Right lobe of liver (tissue), 6 donors: ENCODE measurements at regions not wholly inside any gene's neighbourhood (a gene's known extent, or its start where the extent isn't known, plus 50 kb on each side); places are given as distances from the start of the nearest gene placed in this dataset.
"Not testable (repeated sequence)": the region's sequence is repeated elsewhere in the genome, so short reads cannot be mapped to it uniquely, and the experiment has no call there.

ENCODE experiments used
- ATAC-seq, 4 donors: fragments of 200-7000 bp; cut with Tn5 transposase; one replicate each; pipeline ENCODE4 v1.9.1; 2020; ENCODE audit warnings: mild to moderate bottlenecking in 4 of 4, moderate library complexity in 4 of 4
- DNase-seq, 3 donors: peaks; one replicate each; pipeline ENCODE4 v3.0.0-alpha.2; 2020
- H3K27ac ChIP-seq, 3 donors: fragments of 200-600 bp; one replicate each; pipeline ENCODE4 v1.8.0; 2022
- H3K27me3 ChIP-seq, 2 donors: fragments of 200-600 bp; one replicate each; pipeline ENCODE4 v1.8.0; 2022
- H3K36me3 ChIP-seq, 4 donors: fragments of 200-600 bp; sonication (generic) in 1 of 4; one replicate each; pipeline versions ENCODE4 v1.5.1 to v1.8.0; 2017 to 2022; ENCODE audit warnings: control low read depth in 1 of 4
- H3K4me1 ChIP-seq, 4 donors: fragments of 200-600 bp; sonication (generic) in 1 of 4; one replicate each; pipeline versions ENCODE4 v1.5.1 to v1.8.0; 2017 to 2022; ENCODE audit warnings: control low read depth in 1 of 4
- H3K4me3 ChIP-seq, 3 donors: fragments of 200-600 bp; one replicate each; pipeline ENCODE4 v1.8.0; 2022
- H3K9me3 ChIP-seq, 4 donors: fragments of 200-600 bp; sonication (generic) in 1 of 4; one replicate each; pipeline versions ENCODE4 v1.5.1 to v1.8.0; 2017 to 2022; ENCODE audit warnings: control low read depth in 1 of 4
- POLR2A ChIP-seq: fragments of 450-650 bp; IDR thresholded peaks from one replicate; pipeline ENCODE4 v1.6.1; 2017; ENCODE audit warnings: antibody characterized with exemption, mild to moderate bottlenecking
- WGBS: methylation state at CpG from one replicate; pipeline ENCODE4 v1.1.6; 2018; ENCODE audit warnings: low coverage, low lambda C conversion rate; ENCODE audit not compliant: insufficient coverage; ENCODE audit errors: missing lambda C conversion rate; 5-methylcytosine and 5-hydroxymethylcytosine counted together
- intact Hi-C, 2 donors: fragments of 100-400 bp; cut with DNase I; formaldehyde crosslinking; loops; one replicate each; pipeline versions ENCODE4 v1.11.2 to v1.14.1; 2022
- TF ChIP-seq, protein P1 (sequence below), 4 donors: fragments of 200-600 bp in 3 of 4; fragments of 450-650 bp in 1 of 4; IDR thresholded peaks; one replicate each; pipeline versions ENCODE4 v1.5.1 to v1.8.0; 2016 to 2022; ENCODE audit warnings: antibody characterized with exemption in 4 of 4, mild to moderate bottlenecking in 2 of 4
- donor health status: DM: no; HTN: yes; CAD: no.
- donor health status: DM: no; HTN: no; CAD: no.
- donor health status: DM: no; HTN: no; CAD: no.
- donor health status: DM: no; HTN: yes; CAD: no.
- donor health status: DM: no; HTN: yes; CAD: no.

DNA sequence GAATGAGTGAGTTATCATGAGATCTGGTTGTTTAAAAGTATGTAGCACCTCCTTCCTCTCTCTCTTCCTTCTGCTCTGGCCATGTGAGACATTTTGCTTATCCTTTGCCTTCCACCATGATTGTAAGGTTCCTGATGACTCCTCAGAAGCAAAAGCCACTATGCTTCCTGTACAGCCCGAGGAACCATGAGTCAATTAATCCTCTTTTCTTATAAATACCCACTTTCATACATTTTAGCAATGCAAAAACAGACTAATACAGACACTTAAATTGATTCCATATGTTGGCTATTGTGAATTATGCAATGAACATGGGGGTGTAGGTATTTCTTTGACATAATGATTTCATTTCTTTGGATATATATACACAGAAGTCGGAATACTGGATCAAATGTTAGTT lies 792.8 kb upstream of the EYS start:
- intact Hi-C loops: no loop called here
- TF ChIP-seq, protein P1, sequence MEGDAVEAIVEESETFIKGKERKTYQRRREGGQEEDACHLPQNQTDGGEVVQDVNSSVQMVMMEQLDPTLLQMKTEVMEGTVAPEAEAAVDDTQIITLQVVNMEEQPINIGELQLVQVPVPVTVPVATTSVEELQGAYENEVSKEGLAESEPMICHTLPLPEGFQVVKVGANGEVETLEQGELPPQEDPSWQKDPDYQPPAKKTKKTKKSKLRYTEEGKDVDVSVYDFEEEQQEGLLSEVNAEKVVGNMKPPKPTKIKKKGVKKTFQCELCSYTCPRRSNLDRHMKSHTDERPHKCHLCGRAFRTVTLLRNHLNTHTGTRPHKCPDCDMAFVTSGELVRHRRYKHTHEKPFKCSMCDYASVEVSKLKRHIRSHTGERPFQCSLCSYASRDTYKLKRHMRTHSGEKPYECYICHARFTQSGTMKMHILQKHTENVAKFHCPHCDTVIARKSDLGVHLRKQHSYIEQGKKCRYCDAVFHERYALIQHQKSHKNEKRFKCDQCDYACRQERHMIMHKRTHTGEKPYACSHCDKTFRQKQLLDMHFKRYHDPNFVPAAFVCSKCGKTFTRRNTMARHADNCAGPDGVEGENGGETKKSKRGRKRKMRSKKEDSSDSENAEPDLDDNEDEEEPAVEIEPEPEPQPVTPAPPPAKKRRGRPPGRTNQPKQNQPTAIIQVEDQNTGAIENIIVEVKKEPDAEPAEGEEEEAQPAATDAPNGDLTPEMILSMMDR (IDR thresholded peaks at IDR 0.05): no peak
- TF ChIP-seq POLR2A: no peak
- no peak overlapping the region for H3K27ac ChIP-seq
- no peaks in the 10 kb centered on the region for H3K36me3 ChIP-seq
- DNase-seq (no peak), ATAC-seq (no peak)
- no peak overlapping the region for H3K4me3 ChIP-seq
- no peaks in the 10 kb centered on the region for H3K4me1 ChIP-seq
- no peaks in the 10 kb centered on the region for H3K27me3 ChIP-seq
- WGBS: 55% methylated on average over 2 of the region's 2 CpGs
- no peaks in the 10 kb centered on the region for H3K9me3 ChIP-seq

DNA sequence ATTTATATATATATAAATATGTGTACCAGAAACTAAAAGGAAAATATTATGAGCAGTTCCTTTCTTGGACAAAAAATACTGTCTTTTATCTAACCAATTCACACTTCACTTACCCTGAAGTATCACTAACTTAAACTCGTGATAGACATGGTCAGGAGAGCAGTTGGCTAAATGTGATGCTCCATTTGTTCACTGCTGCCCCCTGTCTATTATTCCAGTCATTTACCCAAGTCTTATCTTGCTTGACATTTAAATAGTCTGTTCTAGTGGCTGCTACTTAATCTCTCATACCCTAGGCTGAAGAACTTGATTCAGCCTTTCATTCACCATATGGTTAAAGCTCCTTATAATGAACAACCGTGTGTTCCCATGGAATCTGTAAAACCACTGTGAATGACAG lies 789.6 kb upstream of the EYS start:
- DNase-seq: no peak
- no peaks in the 10 kb centered on the region for H3K9me3 ChIP-seq
- no peak overlapping the region for H3K4me3 ChIP-seq
- H3K4me1 ChIP-seq: no peaks in the 10 kb centered on the region
- ATAC-seq: peak in 1 of 4 donors; percentile 19
- H3K27ac ChIP-seq: no peak overlapping the region
- H3K36me3 ChIP-seq: no peaks in the 10 kb centered on the region
- intact Hi-C loops: no loop called here
- TF ChIP-seq, protein P1 (IDR thresholded peaks at IDR 0.05): peak in 2 of 4 donors; percentile 14 to 27
- no peak for TF ChIP-seq POLR2A
- 8% methylated on average over 2 of the region's 2 CpGs for WGBS
- no peaks in the 10 kb centered on the region for H3K27me3 ChIP-seq

DNA sequence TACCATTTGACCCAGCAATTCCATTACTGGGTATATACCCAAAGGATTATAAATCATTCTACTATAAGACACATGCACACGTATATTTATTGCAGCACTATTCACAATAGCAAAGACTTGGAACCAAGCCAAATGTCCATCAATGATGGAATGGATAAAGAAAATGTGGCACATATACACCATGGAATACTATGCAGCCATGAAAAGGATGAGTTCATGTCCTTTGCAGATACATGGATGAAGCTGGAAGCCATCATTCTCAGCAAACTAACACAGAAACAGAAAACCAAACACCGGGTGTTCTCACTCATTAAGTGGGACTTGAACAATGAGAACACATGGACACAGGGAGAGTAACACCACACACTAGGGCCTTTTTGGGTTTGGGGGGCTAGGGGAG lies 787.6 kb upstream of the EYS start:
- H3K9me3 ChIP-seq, H3K4me1 ChIP-seq, H3K27ac ChIP-seq, DNase-seq, H3K4me3 ChIP-seq, H3K36me3 ChIP-seq, intact Hi-C loops, H3K27me3 ChIP-seq, ATAC-seq: not testable (repeated sequence)
- 91% methylated on average over 2 of the region's 2 CpGs for WGBS

DNA sequence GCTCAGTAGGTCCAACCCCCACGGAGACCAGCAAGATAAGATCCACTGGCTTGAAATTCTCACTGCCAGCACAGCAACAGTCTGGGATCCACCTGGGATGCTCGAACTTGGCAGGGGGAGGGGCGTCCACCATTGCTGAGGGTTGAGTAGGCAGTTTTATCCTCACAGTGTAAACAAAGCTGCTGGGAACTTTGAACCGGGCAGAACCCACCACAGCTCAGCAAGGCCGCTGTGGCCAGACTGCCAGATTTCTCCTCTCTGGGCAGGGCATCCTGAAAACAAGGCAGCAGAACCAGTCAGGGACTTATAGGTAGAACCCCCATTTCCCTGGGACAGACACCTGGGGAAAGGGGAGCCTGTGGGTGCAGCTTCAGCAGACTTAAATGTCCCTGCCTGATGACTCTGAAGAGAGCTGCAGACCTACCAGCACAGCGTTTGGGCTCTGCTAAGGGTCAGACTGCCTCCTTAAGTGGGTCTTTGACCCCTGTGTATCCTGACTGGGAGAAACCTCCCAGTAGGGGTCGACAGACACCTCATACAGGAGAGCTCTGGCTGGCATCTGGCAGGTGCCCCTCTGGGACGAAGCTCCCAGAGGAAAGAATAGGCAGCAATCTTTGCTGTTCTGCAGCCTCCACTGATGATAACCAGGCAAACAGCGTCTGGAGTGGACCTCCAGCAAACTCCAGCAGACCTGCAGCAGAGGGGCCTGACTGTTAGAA lies 782.4 kb upstream of the EYS start:
- H3K4me3 ChIP-seq: no peak overlapping the region
- H3K27ac ChIP-seq: no peak overlapping the region
- no peaks in the 10 kb centered on the region for H3K27me3 ChIP-seq
- H3K9me3 ChIP-seq: no peaks in the 10 kb centered on the region
- no peak for TF ChIP-seq POLR2A
- TF ChIP-seq, protein P1 (IDR thresholded peaks at IDR 0.05): no peak
- ATAC-seq: no peak
- DNase-seq: no peak
- WGBS: 42% methylated on average over 6 of the region's 9 CpGs
- H3K36me3 ChIP-seq: no peaks in the 10 kb centered on the region
- intact Hi-C loops: no loop called here
- no peaks in the 10 kb centered on the region for H3K4me1 ChIP-seq

DNA sequence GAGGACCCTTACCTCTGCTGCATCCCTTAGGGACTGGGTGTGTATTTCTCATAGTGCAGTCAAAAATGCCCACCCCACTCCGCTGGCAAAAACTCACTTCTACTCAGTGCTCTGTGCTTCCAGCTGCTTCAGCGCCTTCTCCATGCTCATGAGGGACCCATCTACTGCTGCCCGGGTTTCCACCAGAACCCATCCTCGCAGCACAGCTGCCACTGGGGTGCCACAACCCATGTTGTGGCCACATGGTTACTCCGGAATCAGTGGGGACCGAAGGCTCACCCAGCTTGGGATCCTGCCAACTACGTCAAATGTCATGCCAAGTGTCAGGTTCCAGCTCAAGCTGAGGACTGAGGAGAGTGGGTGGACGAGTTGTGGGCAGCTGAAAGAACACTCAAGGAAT lies 774.2 kb upstream of the EYS start:
- Histone ChIP-seq H3K4me3 (no peak overlapping the region), H3K9me3 (no peaks in the 10 kb centered on the region), H3K4me1 (no peaks in the 10 kb centered on the region), H3K36me3 (no peaks in the 10 kb centered on the region), H3K27me3 (no peaks in the 10 kb centered on the region), H3K27ac (no peak overlapping the region)
- TF ChIP-seq, protein P1 (IDR thresholded peaks at IDR 0.05): no peak
- no peak for TF ChIP-seq POLR2A
- ATAC-seq (no peak), DNase-seq (no peak)
- 64% methylated on average over 6 of the region's 8 CpGs for WGBS
- intact Hi-C loops: no loop called here
